Vagina (tissue), 2 donors: ENCODE measurements at regions not wholly inside any gene's neighbourhood (a gene's known extent, or its start where the extent isn't known, plus 50 kb on each side); places are given as distances from the start of the nearest gene placed in this dataset.

Source experiments
- DNase-seq, 2 donors: peaks; one replicate each; pipeline ENCODE4 v3.0.0-alpha.2; 2017; ENCODE audit errors: extremely low spot score in 2 of 2
- H3K27ac ChIP-seq: fragments of 200-600 bp; sonication (generic); one replicate; pipeline ENCODE4 v1.5.1; 2019
- H3K27me3 ChIP-seq: fragments of 200-600 bp; sonication (generic); one replicate; pipeline ENCODE4 v1.5.1; 2019
- H3K36me3 ChIP-seq, 2 donors: fragments of 200-600 bp; sonication (generic); one replicate each; pipeline ENCODE4 v1.5.1; 2017 to 2019
- H3K4me1 ChIP-seq: fragments of 200-600 bp; sonication (generic); one replicate; pipeline ENCODE4 v1.5.1; 2019
- H3K4me3 ChIP-seq, 2 donors: fragments of 200-600 bp; sonication (generic); 1 replicate in 1 of 2; 2 replicates in 1 of 2; pipeline ENCODE4 v1.5.1; 2016 to 2019
- H3K9me3 ChIP-seq: fragments of 200-600 bp; sonication (generic); one replicate; pipeline ENCODE4 v1.5.1; 2019
- CTCF ChIP-seq, 3 experiments: fragments of 450-650 bp in 2 of 3; fragments of 200-600 bp in 1 of 3; sonication (generic) in 1 of 3; IDR thresholded peaks; one replicate each; pipeline ENCODE4 v1.5.1; 2017 to 2019; ENCODE audit warnings: antibody characterized with exemption in 3 of 3, mild to moderate bottlenecking in 2 of 3, moderate library complexity in 2 of 3
- POLR2A ChIP-seq, 2 donors: fragments of 450-650 bp; IDR thresholded peaks; one replicate each; pipeline ENCODE4 v1.6.1; 2017; ENCODE audit warnings: antibody characterized with exemption in 2 of 2, mild to moderate bottlenecking in 2 of 2, moderate library complexity in 2 of 2
- POLR2AphosphoS5 ChIP-seq, 2 donors: sonication (generic); formaldehyde crosslinking; IDR thresholded peaks; one replicate each; pipeline ENCODE4 v1.9.0; 2017; ENCODE audit warnings: antibody characterized with exemption in 2 of 2, mild to moderate bottlenecking in 2 of 2, low read depth in 1 of 2; ENCODE audit not compliant: insufficient read depth in 1 of 2
- intact Hi-C: fragments of 100-400 bp; cut with DNase I; formaldehyde crosslinking; loops from one replicate; pipeline ENCODE4 v1.15.1; 2023

- no peak overlapping the region for H3K27ac ChIP-seq
- no peaks in the 10 kb centered on the region for H3K27me3 ChIP-seq
- intact Hi-C loops, result no loop called here
- no peaks in the 10 kb centered on the region for H3K9me3 ChIP-seq
- H3K4me3 ChIP-seq, result no peak overlapping the region
- H3K36me3 ChIP-seq, result no peaks in the 10 kb centered on the region
- DNase-seq, result no peak
- TF ChIP-seq POLR2A (IDR thresholded peaks at IDR 0.05), result no peak
- no peak for TF ChIP-seq CTCF (IDR thresholded peaks at IDR 0.05)
- TF ChIP-seq POLR2AphosphoS5 (IDR thresholded peaks at IDR 0.05; ENCODE audit: insufficient read depth in 1 of 2, low read depth in 1 of 2), result no peak
- H3K4me1 ChIP-seq, result no peaks in the 10 kb centered on the region
These were observed 1929.8 kb upstream of the LRRTM1 start for GRCh38 chr2:82234283-82234874.

DNA sequence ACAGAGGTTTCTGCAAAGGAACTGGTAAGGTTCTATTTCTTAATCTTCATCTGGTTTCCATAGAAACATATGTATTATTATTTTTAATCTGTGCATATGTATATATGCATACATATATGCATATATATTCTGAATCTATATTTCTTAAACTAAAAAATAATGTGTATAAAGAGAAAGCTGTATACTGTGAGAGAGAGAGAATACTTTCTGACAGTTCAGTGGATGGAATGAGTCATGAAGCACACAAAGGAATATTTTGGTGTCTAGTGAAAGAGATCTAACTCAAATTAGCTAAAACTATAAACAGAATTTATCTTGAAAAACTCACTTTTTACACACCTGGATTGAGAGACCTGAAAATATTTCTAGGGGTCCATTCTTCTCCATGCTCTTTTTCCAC, 1929.3 kb upstream of the LRRTM1 start:
- no peak for DNase-seq
- TF ChIP-seq POLR2AphosphoS5 (IDR thresholded peaks at IDR 0.05; ENCODE audit: insufficient read depth in 1 of 2, low read depth in 1 of 2), result no peak
- no peak for TF ChIP-seq POLR2A (IDR thresholded peaks at IDR 0.05)
- no peak for TF ChIP-seq CTCF (IDR thresholded peaks at IDR 0.05)
- intact Hi-C loops, result no loop called here
- Histone ChIP-seq H3K27ac (no peak overlapping the region), H3K36me3 (no peaks in the 10 kb centered on the region), H3K4me3 (no peak overlapping the region), H3K27me3 (no peaks in the 10 kb centered on the region), H3K9me3 (no peaks in the 10 kb centered on the region), H3K4me1 (no peaks in the 10 kb centered on the region)

- TF ChIP-seq POLR2A (IDR thresholded peaks at IDR 0.05), result no peak
- TF ChIP-seq POLR2AphosphoS5 (IDR thresholded peaks at IDR 0.05; ENCODE audit: insufficient read depth in 1 of 2, low read depth in 1 of 2), result no peak
- TF ChIP-seq CTCF (IDR thresholded peaks at IDR 0.05), result no peak
- intact Hi-C loops, result no loop called here
These were observed 1925.9 kb upstream of the LRRTM1 start for GRCh38 chr2:82230406-82230805.

GRCh38 chr2:82226441-82226840, 1921.9 kb upstream of the LRRTM1 start:
- no peak for DNase-seq
- H3K4me3 ChIP-seq, result no peak overlapping the region
- TF ChIP-seq CTCF (IDR thresholded peaks at IDR 0.05) (no peak), POLR2A (IDR thresholded peaks at IDR 0.05) (no peak), POLR2AphosphoS5 (IDR thresholded peaks at IDR 0.05; ENCODE audit: insufficient read depth in 1 of 2, low read depth in 1 of 2) (no peak)
- H3K9me3 ChIP-seq, result no peaks in the 10 kb centered on the region
- H3K27ac ChIP-seq, result no peak overlapping the region
- no peaks in the 10 kb centered on the region for H3K4me1 ChIP-seq
- intact Hi-C loops, result no loop called here
- H3K36me3 ChIP-seq, result no peaks in the 10 kb centered on the region
- no peaks in the 10 kb centered on the region for H3K27me3 ChIP-seq

More at GRCh38 chr2:82230406-82230805, 1925.9 kb upstream of the LRRTM1 start:
- Histone ChIP-seq H3K4me1 (no peaks in the 10 kb centered on the region), H3K4me3 (no peak overlapping the region), H3K27me3 (no peaks in the 10 kb centered on the region), H3K36me3 (no peaks in the 10 kb centered on the region), H3K9me3 (no peaks in the 10 kb centered on the region), H3K27ac (no peak overlapping the region)
- no peak for DNase-seq

DNA sequence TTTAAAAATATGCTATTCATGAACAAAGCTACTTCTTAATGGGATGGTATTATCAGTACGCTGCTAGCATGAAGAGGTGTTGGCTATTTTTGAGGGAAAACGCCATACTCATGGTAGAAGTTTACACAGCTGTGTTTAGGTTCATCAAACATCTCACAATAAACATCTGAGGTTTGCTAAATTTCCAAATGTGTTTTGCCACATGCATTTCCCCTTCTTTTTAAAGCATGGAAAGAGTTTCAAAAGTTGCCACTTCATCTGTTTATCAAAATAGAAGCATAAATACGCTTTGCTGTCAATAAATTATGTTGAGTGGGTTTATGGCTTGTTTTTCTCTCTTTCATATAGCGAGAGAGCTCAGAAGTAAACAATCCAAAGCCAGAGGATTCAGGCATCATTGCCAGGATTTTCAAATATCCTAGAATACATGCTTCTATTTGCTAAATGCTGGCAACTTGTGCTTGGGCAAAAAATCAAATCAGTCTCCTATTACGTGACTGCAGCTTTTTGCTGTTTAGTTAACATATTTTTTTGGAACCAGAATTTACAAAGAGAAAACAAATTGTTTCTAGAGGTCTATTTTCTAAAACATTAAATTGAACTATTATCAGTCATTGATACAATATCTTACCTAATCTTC, 1919.9 kb upstream of the LRRTM1 start:
- no peak overlapping the region for H3K27ac ChIP-seq
- DNase-seq, result no peak
- intact Hi-C loops, result no loop called here
- H3K4me3 ChIP-seq, result no peak overlapping the region
- H3K9me3 ChIP-seq, result no peaks in the 10 kb centered on the region
- no peaks in the 10 kb centered on the region for H3K27me3 ChIP-seq
- TF ChIP-seq CTCF (IDR thresholded peaks at IDR 0.05) (no peak), POLR2AphosphoS5 (IDR thresholded peaks at IDR 0.05; ENCODE audit: insufficient read depth in 1 of 2, low read depth in 1 of 2) (no peak), POLR2A (IDR thresholded peaks at IDR 0.05) (no peak)
- H3K4me1 ChIP-seq, result no peaks in the 10 kb centered on the region
- no peaks in the 10 kb centered on the region for H3K36me3 ChIP-seq
